HepG2 (cell line): ENCODE measurements at regions not wholly inside any gene's neighbourhood (a gene's known extent, or its start where the extent isn't known, plus 50 kb on each side); places are given as distances from the start of the nearest gene placed in this dataset.

Source experiments
- ATAC-seq: fragments of 200-7000 bp; cut with Tn5 transposase; 3 replicates; pipeline ENCODE4 v1.9.1; 2020; ENCODE audit warnings: mild to moderate bottlenecking, moderate library complexity
- BruUV-seq: library from RNA; stranded (reverse); fragments of 400-500 nt; replicated peaks from 2 replicates; lab custom pipeline; 2021; lab: Mats Ljungman, UMichigan
- CTCF ChIA-PET: fragments of 300-600 bp; formaldehyde crosslinking; extraction: SDS; loops from one replicate; lab custom pipeline; 2021; ENCODE audit warnings: low total read pairs, inconsistent platforms, low intra/inter-chr PET ratio; lab: Yijun Ruan, JAX
- POLR2A ChIA-PET: fragments of 350-600 bp; sonication (Branson Sonifier 250); formaldehyde crosslinking; loops from one replicate; lab custom pipeline; 2020; ENCODE audit warnings: antibody characterized with exemption, inconsistent platforms; lab: Yijun Ruan, JAX
- DNase-seq: peaks from one replicate; pipeline ENCODE4 v3.0.0-alpha.2; 2015; ENCODE audit warnings: low spot score
- FAIRE-seq: peaks from 3 replicates; lab custom pipeline; 2011; peaks lifted over from hg19 to GRCh38; lab: Jason Lieb, UNC
- H2AFZ ChIP-seq: one replicate; pipeline ENCODE4 v1.6.1; 2011; ENCODE audit warnings: low read length, inconsistent platforms
- H3K27ac ChIP-seq: fragments of 300-600 bp; 3 replicates; pipeline ENCODE4 v1.8.0; 2011; ENCODE audit warnings: mixed run types, mild to moderate bottlenecking, mixed read lengths, low read length, inconsistent platforms; ENCODE audit not compliant: insufficient read depth; ENCODE audit errors: extremely low read length
- H3K27me3 ChIP-seq, 2 experiments: fragments of 200-600 bp in 1 of 2; 2 replicates in 1 of 2; 3 replicates in 1 of 2; pipeline versions ENCODE4 v1.6.0 to v1.8.0; 2011; ENCODE audit warnings: low read length in 2 of 2, mild to moderate bottlenecking in 2 of 2, moderate library complexity in 2 of 2, inconsistent platforms in 1 of 2; ENCODE audit not compliant: insufficient read depth in 2 of 2, control insufficient read depth in 1 of 2
- H3K36me3 ChIP-seq, 2 experiments: fragments of 200-600 bp in 1 of 2; replicated peaks in 1 of 2; 2 replicates in 1 of 2; 3 replicates in 1 of 2; pipeline versions ENCODE4 v1.5.1 to v1.8.0; 2011; ENCODE audit warnings: low read length in 2 of 2, inconsistent platforms in 1 of 2; ENCODE audit not compliant: insufficient read depth in 2 of 2, control insufficient read depth in 1 of 2
- H3K4me1 ChIP-seq: 2 replicates; pipeline ENCODE4 v1.5.1; 2012; ENCODE audit warnings: low read length, inconsistent platforms; ENCODE audit not compliant: insufficient read depth
- H3K4me2 ChIP-seq: 2 replicates; pipeline ENCODE4 v1.6.0; 2011; ENCODE audit warnings: low read depth, low read length, inconsistent platforms
- H3K4me3 ChIP-seq, 3 experiments: fragments of 200-600 bp in 1 of 3; sonication (generic), shearing (Covaris generic) in 1 of 3; replicated peaks in 1 of 3; 2 replicates each; pipeline ENCODE4 v1.5.1; 2011 to 2016; ENCODE audit warnings: low read length in 3 of 3, inconsistent platforms in 2 of 3, low read depth in 2 of 3, mild to moderate bottlenecking in 2 of 3, control low read depth in 1 of 3, mixed read lengths in 1 of 3; ENCODE audit not compliant: insufficient read depth in 1 of 3
- H3K79me2 ChIP-seq: one replicate; pipeline ENCODE4 v1.6.1; 2011; ENCODE audit warnings: low read length, inconsistent platforms; ENCODE audit not compliant: insufficient read depth
- H3K9ac ChIP-seq: 2 replicates; pipeline ENCODE4 v1.6.0; 2011; ENCODE audit warnings: mild to moderate bottlenecking, low read depth, low read length, inconsistent platforms; ENCODE audit not compliant: insufficient read depth
- H3K9me3 ChIP-seq: 2 replicates; pipeline ENCODE4 v1.5.1; 2012; ENCODE audit warnings: mild to moderate bottlenecking, low read length
- H4K20me1 ChIP-seq: 2 replicates; pipeline ENCODE4 v1.6.0; 2011; ENCODE audit warnings: inconsistent platforms, mild to moderate bottlenecking, low read length, moderate library complexity; ENCODE audit not compliant: insufficient read depth
- BHLHE40 ChIP-seq: IDR thresholded peaks from 2 replicates; pipeline ENCODE4 v1.6.1; 2011; ENCODE audit warnings: low read length, improper control_type of control experiment
- FOXP1 ChIP-seq, 2 experiments: fragments of 450-650 bp in 1 of 2; IDR thresholded peaks; 2 replicates each; pipeline ENCODE4 v1.6.1; 2017 to 2018; ENCODE audit warnings: antibody characterized with exemption in 1 of 2
- KDM4B ChIP-seq: sonication (generic); formaldehyde crosslinking; IDR thresholded peaks from 2 replicates; pipeline ENCODE4 v1.4.0; 2020; ENCODE audit warnings: missing genetic modification reagents
- RXRA ChIP-seq: sonication (generic); formaldehyde crosslinking; IDR thresholded peaks from 2 replicates; pipeline ENCODE4 v1.5.1; 2020; ENCODE audit warnings: missing genetic modification reagents
- YEATS4 ChIP-seq: sonication (generic); formaldehyde crosslinking; IDR thresholded peaks from 2 replicates; pipeline ENCODE4 v1.4.0; 2020; ENCODE audit warnings: missing genetic modification reagents, borderline replicate concordance
- ZNF570 ChIP-seq: sonication (generic); formaldehyde crosslinking; IDR thresholded peaks from 2 replicates; pipeline ENCODE4 v1.4.0; 2020; ENCODE audit warnings: mild to moderate bottlenecking, missing genetic modification reagents, borderline replicate concordance
- ZNF616 ChIP-seq: sonication (generic); formaldehyde crosslinking; IDR thresholded peaks from 2 replicates; pipeline ENCODE4 v1.5.0; 2020; ENCODE audit warnings: low read depth, mild to moderate bottlenecking, missing genetic modification reagents
- WGBS: methylation state at CpG from one replicate; pipeline ENCODE4 v1.1.6; 2017; ENCODE audit warnings: low lambda C conversion rate; 5-methylcytosine and 5-hydroxymethylcytosine counted together
- in situ Hi-C: cut with HindIII; loops from 2 replicates; pipeline ENCODE4 v1.10.0; 2017; ENCODE audit warnings: low pct_unique_long_range_greater_than_20kb; ENCODE audit not compliant: extremely low pct_ligation_motif_present
- intact Hi-C: fragments of 100-400 bp; cut with micrococcal nuclease; formaldehyde crosslinking; loops from one replicate; pipeline ENCODE4 v1.10.0; 2022; ENCODE audit not compliant: unreplicated experiment
- TF ChIP-seq, protein P1 (sequence below): sonication (generic); formaldehyde crosslinking; IDR thresholded peaks from 2 replicates; pipeline ENCODE4 v1.9.0; 2022; ENCODE audit warnings: missing genetic modification reagents, mild to moderate bottlenecking, borderline replicate concordance
- TF ChIP-seq, protein P2 (sequence below): sonication (generic); formaldehyde crosslinking; IDR thresholded peaks from 2 replicates; pipeline ENCODE4 v1.4.0; 2020; ENCODE audit warnings: missing genetic modification reagents, low read depth, mild to moderate bottlenecking, borderline replicate concordance
- TF ChIP-seq, protein P3 (sequence below): sonication (generic); formaldehyde crosslinking; IDR thresholded peaks from 2 replicates; pipeline ENCODE4 v1.5.0; 2020; ENCODE audit warnings: missing genetic modification reagents
- TF ChIP-seq, protein P4 (sequence below): sonication (generic); formaldehyde crosslinking; IDR thresholded peaks from 2 replicates; pipeline ENCODE4 v1.4.0; 2020; ENCODE audit warnings: mild to moderate bottlenecking, low read depth, missing genetic modification reagents

DNA sequence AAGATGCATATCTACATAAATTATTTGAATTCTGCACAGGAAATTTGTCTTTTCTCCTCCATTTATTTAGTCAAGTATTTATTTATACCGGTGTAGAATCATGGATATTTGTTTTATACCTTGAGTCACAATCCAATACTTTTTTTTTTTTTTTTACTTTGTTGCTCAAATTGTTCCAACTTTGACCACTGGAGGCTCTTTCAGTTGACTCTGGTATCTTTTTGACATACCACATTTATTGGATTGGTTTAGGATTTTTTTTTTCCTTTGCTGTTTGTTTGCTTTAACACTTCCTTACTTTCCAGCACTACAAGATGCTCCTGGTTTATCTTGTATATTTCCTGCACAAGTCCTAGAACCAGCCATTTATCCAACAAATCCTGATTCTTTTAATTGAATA is 543.1 kb upstream of the RIOK2 start (continued):
- TF ChIP-seq, protein P1, sequence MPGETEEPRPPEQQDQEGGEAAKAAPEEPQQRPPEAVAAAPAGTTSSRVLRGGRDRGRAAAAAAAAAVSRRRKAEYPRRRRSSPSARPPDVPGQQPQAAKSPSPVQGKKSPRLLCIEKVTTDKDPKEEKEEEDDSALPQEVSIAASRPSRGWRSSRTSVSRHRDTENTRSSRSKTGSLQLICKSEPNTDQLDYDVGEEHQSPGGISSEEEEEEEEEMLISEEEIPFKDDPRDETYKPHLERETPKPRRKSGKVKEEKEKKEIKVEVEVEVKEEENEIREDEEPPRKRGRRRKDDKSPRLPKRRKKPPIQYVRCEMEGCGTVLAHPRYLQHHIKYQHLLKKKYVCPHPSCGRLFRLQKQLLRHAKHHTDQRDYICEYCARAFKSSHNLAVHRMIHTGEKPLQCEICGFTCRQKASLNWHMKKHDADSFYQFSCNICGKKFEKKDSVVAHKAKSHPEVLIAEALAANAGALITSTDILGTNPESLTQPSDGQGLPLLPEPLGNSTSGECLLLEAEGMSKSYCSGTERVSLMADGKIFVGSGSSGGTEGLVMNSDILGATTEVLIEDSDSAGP (CRISPR knock-in tag) = no peak

DNA sequence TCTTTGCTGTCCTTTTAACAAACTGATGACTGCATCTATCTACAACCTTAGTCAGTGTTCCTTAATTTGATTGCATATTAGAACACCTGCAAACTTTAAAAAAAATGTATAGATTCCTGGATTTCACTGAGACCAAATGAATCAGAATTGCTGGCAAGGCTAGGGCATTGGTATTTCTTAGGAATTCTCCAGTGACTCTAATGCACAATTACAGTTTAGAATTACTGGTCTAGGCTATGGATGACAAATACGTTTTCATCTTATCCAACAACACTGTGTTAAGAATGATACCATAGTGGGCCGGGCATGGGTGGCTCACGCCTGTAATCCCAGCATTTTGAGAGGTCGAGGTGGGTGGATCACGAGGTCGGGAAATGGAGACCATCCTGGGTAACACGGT is 545.9 kb upstream of the RIOK2 start:
- Histone ChIP-seq H3K36me3 (no peaks in the 10 kb centered on the region), H2AFZ (no peak overlapping the region), H3K79me2 (no peaks in the 10 kb centered on the region), H3K27me3 (no peaks in the 10 kb centered on the region), H4K20me1 (no peaks in the 10 kb centered on the region), H3K9ac (no peak overlapping the region), H3K4me2 (no peak overlapping the region), H3K27ac (no peak overlapping the region), H3K4me1 (no peaks in the 10 kb centered on the region), H3K4me3 (no peak overlapping the region), H3K9me3 (peaks cover 15% of the 10 kb centered on the region; the same call in 1 of the 2 replicates)
- WGBS = 0% methylated on average over 7 of the region's 7 CpGs
- FAIRE-seq (no peak), DNase-seq (no peak), ATAC-seq (no peak)
- in situ Hi-C loops (no loop called here), intact Hi-C loops (no loop called here)
- POLR2A ChIA-PET = no interaction called here
- no TSS peak for BruUV-seq
- CTCF ChIA-PET = no interaction called here
- TF ChIP-seq FOXP1 (IDR thresholded peaks at IDR 0.05) (no peak), FOXP1 (CRISPR knock-in tag; IDR thresholded peaks at IDR 0.05) (no peak), RXRA (CRISPR knock-in tag) (no peak), KDM4B (CRISPR knock-in tag) (no peak), ZNF616 (no peak), YEATS4 (no peak), ZNF570 (no peak), BHLHE40 (no peak)
- TF ChIP-seq, protein P2, sequence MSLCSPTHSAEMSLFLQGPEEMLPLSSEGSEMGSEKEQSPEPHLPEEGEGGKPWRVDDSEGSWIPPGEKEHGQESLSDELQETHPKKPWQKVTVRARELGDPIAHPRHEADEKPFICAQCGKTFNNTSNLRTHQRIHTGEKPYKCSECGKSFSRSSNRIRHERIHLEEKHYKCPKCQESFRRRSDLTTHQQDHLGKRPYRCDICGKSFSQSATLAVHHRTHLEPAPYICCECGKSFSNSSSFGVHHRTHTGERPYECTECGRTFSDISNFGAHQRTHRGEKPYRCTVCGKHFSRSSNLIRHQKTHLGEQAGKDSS (CRISPR knock-in tag) = no peak
- TF ChIP-seq, protein P3, sequence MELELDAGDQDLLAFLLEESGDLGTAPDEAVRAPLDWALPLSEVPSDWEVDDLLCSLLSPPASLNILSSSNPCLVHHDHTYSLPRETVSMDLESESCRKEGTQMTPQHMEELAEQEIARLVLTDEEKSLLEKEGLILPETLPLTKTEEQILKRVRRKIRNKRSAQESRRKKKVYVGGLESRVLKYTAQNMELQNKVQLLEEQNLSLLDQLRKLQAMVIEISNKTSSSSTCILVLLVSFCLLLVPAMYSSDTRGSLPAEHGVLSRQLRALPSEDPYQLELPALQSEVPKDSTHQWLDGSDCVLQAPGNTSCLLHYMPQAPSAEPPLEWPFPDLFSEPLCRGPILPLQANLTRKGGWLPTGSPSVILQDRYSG (CRISPR knock-in tag) = no peak
- TF ChIP-seq, protein P4, sequence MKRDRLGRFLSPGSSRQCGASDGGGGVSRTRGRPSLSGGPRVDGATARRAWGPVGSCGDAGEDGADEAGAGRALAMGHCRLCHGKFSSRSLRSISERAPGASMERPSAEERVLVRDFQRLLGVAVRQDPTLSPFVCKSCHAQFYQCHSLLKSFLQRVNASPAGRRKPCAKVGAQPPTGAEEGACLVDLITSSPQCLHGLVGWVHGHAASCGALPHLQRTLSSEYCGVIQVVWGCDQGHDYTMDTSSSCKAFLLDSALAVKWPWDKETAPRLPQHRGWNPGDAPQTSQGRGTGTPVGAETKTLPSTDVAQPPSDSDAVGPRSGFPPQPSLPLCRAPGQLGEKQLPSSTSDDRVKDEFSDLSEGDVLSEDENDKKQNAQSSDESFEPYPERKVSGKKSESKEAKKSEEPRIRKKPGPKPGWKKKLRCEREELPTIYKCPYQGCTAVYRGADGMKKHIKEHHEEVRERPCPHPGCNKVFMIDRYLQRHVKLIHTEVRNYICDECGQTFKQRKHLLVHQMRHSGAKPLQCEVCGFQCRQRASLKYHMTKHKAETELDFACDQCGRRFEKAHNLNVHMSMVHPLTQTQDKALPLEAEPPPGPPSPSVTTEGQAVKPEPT (CRISPR knock-in tag) = no peak
